AML-193 (cell line): ENCODE measurements at regions not wholly inside any gene's neighbourhood (a gene's known extent, or its start where the extent isn't known, plus 50 kb on each side); places are given as distances from the start of the nearest gene placed in this dataset.

Source experiments
- DNase-seq, 2 experiments: peaks; one replicate each; lab custom pipeline; 2025; lab: John Stamatoyannopoulos, UW

DNA sequence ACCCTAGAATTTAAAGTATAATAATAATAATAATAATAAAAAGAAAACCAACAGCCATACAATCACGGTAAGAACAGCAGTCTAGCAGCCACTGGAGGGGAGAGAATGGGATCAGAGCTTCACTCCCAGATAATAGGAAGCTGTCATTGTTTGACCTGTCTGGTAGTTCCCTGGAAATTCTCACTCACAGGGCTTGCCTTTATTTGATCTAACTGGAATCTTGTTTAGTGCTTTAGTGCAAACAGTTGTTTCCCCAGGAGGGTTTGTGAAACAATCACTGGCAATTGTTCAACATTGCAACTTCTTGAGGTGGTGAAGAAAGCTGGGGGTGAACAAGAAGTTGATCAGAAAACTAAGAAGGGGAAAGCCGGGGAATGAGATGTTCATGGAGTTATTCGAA is 68.7 kb upstream of the PTCSC3 start:
- no peak for DNase-seq

GRCh38 chr14:36243183-36243582 is 66.7 kb upstream of the PTCSC3 start:
- DNase-seq: no peak

GRCh38 chr14:36241183-36241582 is 64.7 kb upstream of the PTCSC3 start:
- peak; percentile 5 to 27 for DNase-seq

DNA sequence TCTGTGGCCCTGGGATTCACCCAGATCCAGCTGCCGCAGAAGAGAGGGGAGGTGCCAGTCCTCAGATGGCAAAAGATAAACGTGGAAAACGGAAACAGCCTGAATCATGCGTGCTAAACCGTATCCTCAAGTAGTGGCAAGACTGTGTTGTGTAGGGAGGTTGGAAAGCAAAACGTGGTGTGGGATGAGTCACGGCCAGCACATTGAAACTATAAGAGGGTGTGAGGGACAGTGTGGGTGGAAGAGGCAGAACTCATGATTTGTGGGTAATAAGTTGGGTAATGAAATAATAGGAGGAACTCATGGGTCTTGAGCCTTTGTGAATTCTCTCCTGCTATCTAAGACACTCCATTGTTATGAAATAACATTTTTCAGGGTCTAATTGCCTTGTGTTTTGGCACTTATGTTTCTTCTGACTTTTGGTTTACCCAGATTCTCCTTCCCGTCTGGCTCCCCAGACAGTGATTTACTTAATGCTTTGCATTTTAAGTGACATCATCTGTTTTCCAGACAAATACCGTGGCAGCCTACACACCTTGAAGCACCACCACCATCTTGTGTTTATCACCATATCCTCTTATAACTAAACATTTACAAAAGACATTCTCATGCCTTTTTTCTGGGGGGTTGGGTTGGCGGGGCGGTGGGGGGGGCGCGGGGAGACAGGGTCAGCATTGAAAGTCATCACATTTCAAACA is 62.3 kb upstream of the PTCSC3 start:
- peak; percentile 8 to 11 for DNase-seq

GRCh38 chr14:36233217-36233616 is 56.7 kb upstream of the PTCSC3 start:
- DNase-seq: no peak

DNA sequence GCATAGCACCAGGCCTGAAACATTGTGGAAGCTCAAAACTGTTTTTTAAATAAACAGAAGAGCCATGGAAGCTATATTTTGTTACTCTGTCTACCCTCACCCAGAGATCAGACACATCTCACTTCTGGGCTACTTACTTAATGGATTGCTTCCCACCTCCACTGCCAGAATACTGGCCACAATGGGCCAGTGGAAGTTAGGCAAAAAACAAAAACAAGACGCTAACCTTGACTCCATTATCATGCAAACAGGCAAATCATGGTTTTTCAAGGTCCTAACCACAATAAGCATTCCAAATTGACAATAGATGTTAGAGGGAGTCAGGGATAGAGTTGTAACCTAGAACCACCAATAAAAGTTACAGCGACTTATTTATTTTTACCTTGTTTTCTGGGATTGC is 52.7 kb upstream of the PTCSC3 start:
- no peak for DNase-seq

DNA sequence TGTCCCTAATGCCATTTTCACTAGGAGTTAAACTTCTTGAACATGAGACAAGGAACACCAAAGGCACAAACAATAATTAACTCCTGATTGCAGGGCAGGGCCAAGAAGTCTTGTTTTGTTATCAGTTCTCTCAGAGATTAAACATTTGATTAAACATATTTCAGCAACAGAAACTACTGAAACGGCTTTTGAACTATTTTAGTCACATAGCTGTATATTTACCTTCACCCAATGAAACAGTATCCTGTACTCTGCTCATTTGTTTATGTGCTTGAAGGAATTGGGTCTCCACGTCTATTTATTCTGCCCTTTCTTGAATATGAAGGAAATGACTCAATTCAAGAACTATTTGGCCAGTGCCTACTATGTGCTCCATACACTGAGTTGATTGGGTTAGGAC is 51.3 kb upstream of the PTCSC3 start:
- DNase-seq: no peak

GRCh38 chr14:36227344-36227743 is 50.8 kb upstream of the PTCSC3 start:
- DNase-seq: no peak
